CD4-positive, alpha-beta T cell treated with Interleukin-21 for 1 hour (primary cell): ENCODE measurements at regions not wholly inside any gene's neighbourhood (a gene's known extent, or its start where the extent isn't known, plus 50 kb on each side); places are given as distances from the start of the nearest gene placed in this dataset.
A peak's percentile ranks its signal among the peaks of the same experiment; 100 is the strongest.

ENCODE experiments used
- DNase-seq: peaks from one replicate; pipeline ENCODE4 v3.0.0-alpha.2; 2020

DNA sequence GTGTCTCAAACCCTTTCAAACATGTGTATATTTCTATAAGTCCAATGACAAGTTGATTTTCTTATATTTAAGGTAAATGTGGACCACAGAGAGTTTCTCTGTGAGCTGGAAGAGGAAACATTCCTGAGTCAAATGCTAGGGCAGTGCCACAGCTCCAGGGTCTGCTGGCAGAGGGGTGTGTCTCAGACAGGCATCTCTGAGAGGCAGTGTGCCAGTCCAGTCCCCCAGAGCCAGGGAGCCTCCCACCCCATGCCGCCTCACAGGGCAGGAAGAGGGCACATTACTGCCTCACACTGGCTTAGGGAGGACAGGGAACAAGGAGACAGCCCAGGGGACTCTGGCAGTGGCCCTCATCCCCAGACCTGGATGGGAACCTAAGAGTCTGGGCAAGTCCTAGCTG, 120.2 kb downstream of the TENT4A start:
- DNase-seq: no peak

- DNase-seq: no peak
These were observed 123.9 kb downstream of the TENT4A start for GRCh38 chr5:6837095-6837494.

- no peak for DNase-seq
These were observed 124.4 kb downstream of the TENT4A start for GRCh38 chr5:6837519-6838110.

DNA sequence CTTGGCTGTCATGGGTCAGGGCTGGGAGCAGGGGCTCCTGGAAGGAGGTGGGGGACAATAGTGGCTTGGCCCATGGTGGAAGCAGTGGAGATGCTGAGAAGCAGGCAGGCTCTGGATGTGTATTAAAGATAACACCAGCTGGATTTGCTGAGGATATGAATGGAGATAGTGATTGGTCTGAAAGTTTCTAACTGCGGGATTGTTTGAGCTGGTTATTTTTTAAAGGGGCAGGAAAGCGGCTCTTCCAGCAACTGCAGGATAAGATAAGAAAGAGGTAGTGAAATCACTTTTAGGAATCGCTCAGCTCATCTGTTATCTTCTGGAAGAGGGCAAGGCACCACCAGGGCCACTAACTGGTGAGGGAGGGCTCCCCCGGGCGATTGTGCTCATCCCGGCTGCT, 125.5 kb downstream of the TENT4A start:
- DNase-seq: no peak

GRCh38 chr5:6840136-6840793, 127.0 kb downstream of the TENT4A start:
- no peak for DNase-seq

- DNase-seq: no peak
These were observed 130.1 kb downstream of the TENT4A start for GRCh38 chr5:6843335-6843734.

DNA sequence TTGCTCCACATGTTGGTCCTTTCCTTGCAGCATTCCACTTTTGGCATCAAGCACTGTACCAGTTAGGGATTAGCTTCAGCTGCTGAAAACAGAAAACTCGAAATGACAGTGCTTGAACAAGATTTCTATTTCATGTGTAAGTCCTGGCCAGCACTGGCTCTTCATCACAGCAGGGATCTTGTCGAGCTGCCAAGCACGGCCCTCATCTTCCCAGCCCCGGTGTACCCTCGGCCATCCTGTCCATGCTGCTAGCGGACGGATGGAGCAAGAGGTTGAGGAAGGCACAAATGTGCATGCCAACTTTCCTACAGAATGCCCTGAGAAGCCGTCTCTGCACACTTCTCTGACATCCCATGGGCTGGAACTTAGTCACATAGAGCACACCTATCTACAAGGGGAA, 130.6 kb downstream of the TENT4A start:
- no peak for DNase-seq

GRCh38 chr5:6845856-6846255, 132.6 kb downstream of the TENT4A start:
- DNase-seq: no peak

DNA sequence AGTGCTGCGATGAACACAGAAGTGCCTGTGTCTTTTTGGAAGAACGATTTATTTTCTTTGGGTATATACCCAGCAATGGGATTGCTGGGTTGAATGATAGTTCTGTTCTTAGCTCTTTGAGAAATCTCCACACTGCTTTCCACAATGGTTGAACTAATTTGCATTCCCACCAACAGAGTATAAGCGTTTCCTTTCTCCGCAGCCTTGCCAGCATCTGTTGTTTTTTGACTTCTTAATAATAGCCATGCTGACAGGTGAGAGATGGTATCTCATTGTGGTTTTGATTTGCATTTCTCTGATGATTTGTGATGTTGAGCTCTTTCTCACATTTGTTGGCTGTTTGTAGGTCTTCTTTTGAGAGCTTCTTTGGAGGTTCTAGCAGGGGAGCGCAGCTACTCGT, 134.6 kb downstream of the TENT4A start:
- peak; percentile 4 for DNase-seq

DNA sequence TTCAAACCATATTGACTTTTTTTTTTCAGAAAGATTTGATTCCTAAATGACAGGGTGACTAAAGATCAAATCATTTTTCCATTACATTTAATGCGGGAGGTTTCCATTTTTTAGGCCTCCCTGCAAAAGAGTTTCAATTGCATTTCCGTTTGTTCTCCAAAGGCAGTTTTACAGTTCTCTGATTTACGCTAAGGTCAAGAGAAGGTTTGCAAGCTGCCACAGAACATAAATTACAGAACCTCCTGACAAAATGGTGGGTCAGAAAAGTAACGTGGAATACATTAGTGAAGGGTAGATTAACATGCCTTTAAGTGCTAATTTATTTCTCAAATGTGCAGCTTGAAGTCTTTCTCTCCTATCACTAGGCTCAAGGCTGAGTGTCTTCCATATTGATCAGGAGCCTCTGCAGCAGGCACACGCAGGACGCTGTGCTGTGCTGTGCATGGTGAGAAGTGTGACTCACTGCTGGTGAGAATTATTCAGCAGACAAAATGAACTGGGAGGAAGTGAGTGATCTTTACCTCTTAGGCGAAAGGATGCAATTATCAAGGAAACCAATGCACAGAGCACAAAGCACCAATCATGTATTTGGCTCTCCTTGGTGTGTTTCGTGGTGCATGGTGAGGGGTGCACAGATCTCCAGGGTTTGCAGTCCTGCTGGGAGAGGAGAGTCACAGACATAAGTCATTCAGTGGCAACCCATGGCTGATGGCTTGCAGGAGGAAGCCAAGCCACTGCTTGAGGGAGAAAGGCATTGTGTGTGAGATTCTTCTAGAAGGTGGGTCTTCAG, 136.3 kb downstream of the TENT4A start:
- peak; percentile 1 for DNase-seq

DNA sequence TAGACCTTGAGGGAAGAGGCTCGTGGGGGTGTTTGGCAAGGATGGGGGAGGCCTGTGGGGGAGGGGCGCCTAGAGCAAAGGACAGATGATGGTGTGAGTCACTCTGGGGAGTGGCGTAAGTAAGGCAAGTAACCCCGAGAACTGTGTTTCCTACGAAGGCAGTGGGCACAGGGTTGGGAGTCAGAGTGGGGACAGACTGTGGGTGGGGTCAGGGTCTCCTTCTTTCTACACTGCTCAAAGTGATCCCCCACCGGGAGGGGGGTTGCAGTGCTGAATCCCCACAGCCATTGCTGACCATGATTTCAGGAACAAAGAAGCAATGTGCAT, 136.8 kb downstream of the TENT4A start:
- DNase-seq: no peak

DNA sequence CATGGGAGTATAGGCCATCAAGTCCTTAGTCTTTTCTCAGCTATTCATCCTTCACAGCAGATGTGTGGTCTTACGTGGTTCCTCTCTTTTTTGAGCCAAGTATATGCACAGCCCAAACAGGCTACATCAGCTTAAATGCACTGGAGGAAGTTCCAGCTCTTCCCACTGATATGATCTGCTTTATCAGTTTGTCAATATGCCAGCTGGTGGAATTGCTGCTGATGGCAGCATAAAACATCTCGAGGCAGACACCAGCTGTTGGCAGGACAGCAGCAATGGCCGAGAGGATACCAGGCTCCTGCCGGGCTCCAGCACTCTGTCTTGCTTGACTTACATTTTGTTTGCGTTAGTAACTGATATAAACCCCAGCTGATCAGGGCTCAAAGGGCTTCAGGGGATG, 143.4 kb downstream of the TENT4A start:
- no peak for DNase-seq

DNA sequence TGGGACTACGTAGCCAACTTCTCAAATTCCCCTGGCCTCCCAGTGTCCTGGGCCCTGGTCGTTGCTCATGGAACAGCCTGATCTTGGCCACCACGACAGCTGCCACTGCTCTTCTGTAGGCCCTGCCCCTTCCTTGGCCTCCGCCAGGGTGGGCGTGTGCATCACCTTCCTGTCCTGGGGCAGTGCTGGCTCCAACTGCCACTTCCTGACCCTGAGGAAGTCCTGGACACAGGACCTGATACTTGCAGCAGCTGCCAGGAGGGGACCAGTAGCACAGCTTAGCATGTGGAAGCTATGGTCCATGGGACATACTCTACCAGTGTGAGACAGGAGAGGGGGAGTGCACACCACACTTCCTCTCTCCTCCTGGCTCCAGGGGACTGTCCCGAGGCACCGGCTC, 145.2 kb downstream of the TENT4A start:
- no peak for DNase-seq

DNA sequence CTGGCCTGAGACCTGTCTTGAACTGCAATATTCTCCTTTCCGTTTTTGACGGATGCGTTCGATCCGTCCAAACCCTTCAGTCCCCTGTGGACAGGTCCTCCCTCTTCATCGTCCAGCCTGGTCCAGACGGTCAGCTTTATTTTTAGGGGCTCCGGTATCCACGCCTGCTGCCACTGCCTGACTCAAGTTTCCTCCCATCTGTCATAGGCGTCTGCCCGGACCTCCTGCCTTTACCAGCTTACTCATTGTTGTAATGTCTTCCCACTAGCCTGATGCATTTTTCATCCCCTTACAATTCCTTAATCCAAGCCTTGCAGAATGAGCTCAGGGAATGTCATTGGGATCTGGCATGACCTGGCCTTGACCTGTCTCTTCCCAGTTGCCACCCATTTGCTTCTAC, 145.8 kb downstream of the TENT4A start:
- DNase-seq: no peak

GRCh38 chr5:6859951-6860638, 146.9 kb downstream of the TENT4A start:
- DNase-seq: no peak

DNA sequence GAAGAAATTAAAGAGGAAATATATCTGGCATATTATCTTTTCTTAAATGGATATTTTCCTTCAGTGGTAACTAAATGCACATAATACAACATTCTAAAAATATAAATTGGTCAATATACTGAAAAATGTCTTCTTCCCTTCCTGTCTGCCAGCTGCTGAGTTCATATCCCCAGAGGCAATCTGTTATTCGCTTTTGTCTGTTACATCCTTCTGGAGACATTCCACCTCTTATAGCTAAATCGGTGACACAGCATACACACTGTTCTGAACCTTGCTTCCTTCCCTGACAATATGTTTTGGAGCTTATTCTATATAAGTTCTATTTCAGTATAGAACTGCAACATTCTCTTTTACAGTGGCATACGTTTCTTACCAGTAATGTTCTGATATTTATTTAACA, 147.8 kb downstream of the TENT4A start:
- no peak for DNase-seq

DNA sequence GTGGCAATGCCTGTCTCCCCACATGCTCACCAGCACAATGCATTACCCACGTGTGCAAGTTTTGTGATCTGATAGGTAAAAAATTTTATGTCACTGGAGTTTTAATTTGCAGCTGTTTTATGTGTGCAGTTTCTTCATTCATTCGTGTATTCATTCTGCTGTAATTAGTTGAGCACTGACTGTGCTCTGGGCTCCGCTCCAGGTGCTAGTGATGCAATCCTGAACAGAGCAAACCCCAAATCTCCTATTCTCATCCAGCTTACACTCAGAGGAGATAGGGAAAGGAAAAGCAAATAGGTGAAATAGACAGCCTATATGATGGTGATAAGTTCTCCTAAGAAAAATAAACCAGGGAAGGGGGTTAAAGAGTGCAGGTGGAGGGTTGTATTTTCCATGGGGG, 148.4 kb downstream of the TENT4A start:
- no peak for DNase-seq

DNA sequence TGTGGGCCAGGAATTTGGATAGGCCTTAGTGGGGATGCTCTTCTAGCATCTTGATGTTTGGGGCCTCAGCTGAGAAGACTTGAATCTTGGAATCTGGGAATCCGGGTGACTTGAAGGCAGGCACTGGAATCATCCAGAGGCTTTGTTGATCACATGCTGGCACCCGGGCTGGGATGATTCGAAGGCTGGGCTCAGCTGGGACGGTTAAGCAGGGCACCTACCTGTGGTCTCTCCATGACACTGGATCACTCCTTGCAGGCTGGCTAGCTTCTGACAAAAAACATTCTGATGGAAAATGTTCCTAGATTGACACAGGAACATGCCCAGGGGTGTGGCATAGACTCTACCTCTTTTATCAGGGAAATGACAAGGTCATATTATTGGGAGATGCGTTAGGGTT, 149.1 kb downstream of the TENT4A start:
- DNase-seq: no peak

DNA sequence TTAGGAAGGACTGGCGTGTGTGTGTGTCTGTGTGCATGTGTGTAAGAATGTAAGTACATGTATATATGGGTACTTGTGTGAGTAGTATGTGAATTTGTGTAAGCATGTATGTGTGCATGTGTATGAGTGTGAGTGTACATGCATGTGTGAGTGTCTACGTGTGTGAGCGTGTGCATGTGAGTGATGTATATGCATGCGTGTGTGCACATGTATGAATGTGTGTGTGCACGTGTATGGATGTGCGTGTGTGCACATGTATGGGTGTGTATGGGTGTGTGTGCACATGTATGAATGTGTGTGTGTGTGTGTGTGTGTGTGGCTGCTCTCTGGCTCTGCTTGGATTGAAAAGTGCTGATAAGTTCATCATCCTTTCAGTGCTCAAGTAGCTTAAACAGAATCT, 154.5 kb downstream of the TENT4A start:
- DNase-seq: no peak

GRCh38 chr5:6868171-6868570, 154.9 kb downstream of the TENT4A start:
- no peak for DNase-seq

- no peak for DNase-seq
These were observed 155.5 kb downstream of the TENT4A start for GRCh38 chr5:6868575-6869215.

DNA sequence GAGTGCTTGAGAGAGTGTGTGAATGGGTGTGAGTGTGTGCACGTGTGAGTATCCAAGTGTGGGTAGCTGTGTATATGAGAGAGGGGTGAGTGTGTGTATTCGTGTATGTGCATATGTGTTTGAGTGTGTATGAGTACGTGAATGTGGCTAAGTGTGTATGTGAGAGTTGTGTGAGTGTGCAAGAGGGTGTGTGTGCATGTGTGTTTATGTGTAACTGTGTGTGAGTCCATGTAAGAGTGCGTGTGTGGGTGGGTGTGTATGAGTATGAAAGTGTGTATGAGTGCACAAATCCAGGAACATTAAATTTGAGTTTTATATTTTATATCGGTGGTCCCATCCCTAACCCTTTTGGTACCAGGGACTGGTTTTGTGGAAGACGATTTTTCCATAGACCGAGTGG, 156.4 kb downstream of the TENT4A start:
- DNase-seq: no peak

DNA sequence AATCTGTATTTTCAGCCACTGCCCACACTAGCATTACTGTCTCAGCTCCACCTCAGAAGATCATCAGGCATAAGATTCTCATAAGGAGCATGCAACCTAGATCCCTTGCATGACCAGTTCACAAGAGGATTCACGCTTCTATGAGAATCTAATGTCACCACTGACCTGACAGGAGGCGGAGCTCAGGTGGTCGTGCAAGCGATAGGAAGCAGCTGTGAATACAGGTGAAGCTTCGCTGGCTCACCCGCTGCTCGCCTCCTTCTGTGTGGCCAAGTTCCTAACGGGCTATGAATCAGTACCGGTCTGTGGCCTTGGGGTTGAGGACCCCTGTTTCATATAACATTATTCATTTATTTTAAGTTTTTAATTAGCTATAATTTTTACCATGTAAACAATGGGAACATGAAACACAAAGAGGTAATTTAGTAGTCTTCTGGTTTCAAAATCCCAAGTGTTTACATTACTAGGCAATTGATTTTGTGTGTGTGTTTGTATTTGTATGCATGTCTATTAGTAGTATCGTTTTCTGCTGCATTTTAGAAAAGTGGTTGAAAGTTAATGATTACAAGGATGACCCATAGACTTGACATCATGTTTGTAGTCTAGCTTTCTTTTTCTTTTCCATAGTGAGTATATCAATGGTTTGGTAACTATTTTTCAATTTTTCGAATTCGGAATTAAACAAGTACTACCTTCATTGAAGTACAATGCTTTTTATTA, 159.4 kb downstream of the TENT4A start:
- DNase-seq: no peak
